GM23248 (cell line): ENCODE measurements at regions not wholly inside any gene's neighbourhood (a gene's known extent, or its start where the extent isn't known, plus 50 kb on each side); places are given as distances from the start of the nearest gene placed in this dataset.

Experiments
- DNase-seq: peaks from one replicate; pipeline ENCODE4 v3.0.0-alpha.2; 2015
- H2AFZ ChIP-seq: fragments of 200-600 bp; sonication (generic); 2 replicates; pipeline ENCODE4 v1.6.1; 2016; ENCODE audit warnings: antibody characterized with exemption
- H3F3A ChIP-seq: fragments of 200-600 bp; sonication (generic); 2 replicates; pipeline ENCODE4 v1.6.1; 2016; ENCODE audit warnings: mild to moderate bottlenecking, antibody characterized with exemption, mixed run types; ENCODE audit not compliant: insufficient read depth
- H3K27ac ChIP-seq: fragments of 200-600 bp; sonication (generic); 2 replicates; pipeline ENCODE4 v1.5.1; 2016; ENCODE audit warnings: mild to moderate bottlenecking
- H3K27me3 ChIP-seq: fragments of 200-600 bp; sonication (generic); replicated peaks from 2 replicates; pipeline ENCODE4 v1.6.1; 2016; ENCODE audit warnings: mild to moderate bottlenecking; ENCODE audit not compliant: insufficient read depth
- H3K36me3 ChIP-seq: fragments of 200-600 bp; sonication (generic); 2 replicates; pipeline ENCODE4 v1.6.1; 2016; ENCODE audit warnings: low read depth, mild to moderate bottlenecking
- H3K4me1 ChIP-seq: fragments of 200-600 bp; sonication (generic); 2 replicates; pipeline ENCODE4 v1.6.1; 2016; ENCODE audit warnings: mild to moderate bottlenecking; ENCODE audit not compliant: insufficient read depth
- H3K4me2 ChIP-seq: fragments of 200-600 bp; sonication (generic); one replicate; pipeline ENCODE4 v1.6.1; 2016; ENCODE audit warnings: mild to moderate bottlenecking; ENCODE audit not compliant: unreplicated experiment
- H3K4me3 ChIP-seq: fragments of 200-600 bp; sonication (generic); 2 replicates; pipeline ENCODE4 v1.5.1; 2016; ENCODE audit warnings: mild to moderate bottlenecking
- H3K79me2 ChIP-seq: fragments of 200-600 bp; sonication (generic); 2 replicates; pipeline ENCODE4 v1.6.1; 2016; ENCODE audit warnings: mild to moderate bottlenecking; ENCODE audit not compliant: insufficient read depth
- H3K9ac ChIP-seq: fragments of 200-600 bp; sonication (generic); 2 replicates; pipeline ENCODE4 v1.6.1; 2016; ENCODE audit warnings: mild to moderate bottlenecking
- H3K9me2 ChIP-seq: fragments of 200-600 bp; sonication (generic); 2 replicates; pipeline ENCODE4 v1.6.1; 2016; ENCODE audit warnings: mixed run types, mild to moderate bottlenecking, moderate library complexity; ENCODE audit not compliant: insufficient read depth
- H3K9me3 ChIP-seq: fragments of 200-600 bp; sonication (generic); one replicate; pipeline ENCODE4 v1.6.1; 2017; ENCODE audit warnings: low read depth
- H4K20me1 ChIP-seq: fragments of 200-600 bp; sonication (generic); 2 replicates; pipeline ENCODE4 v1.6.0; 2016; ENCODE audit not compliant: insufficient read depth
- EZH2 ChIP-seq: fragments of 200-600 bp; sonication (generic); IDR thresholded peaks from 2 replicates; pipeline ENCODE4 v1.6.1; 2018; ENCODE audit warnings: antibody characterized with exemption, mild to moderate bottlenecking; ENCODE audit not compliant: insufficient read depth, poor library complexity, severe bottlenecking
- EZH2phosphoT487 ChIP-seq: fragments of 200-600 bp; sonication (generic); IDR thresholded peaks from 2 replicates; pipeline ENCODE4 v1.6.1; 2018; ENCODE audit warnings: antibody characterized with exemption, moderate library complexity, mild to moderate bottlenecking, low read depth; ENCODE audit not compliant: insufficient read depth
- WGBS, 2 experiments: methylation state at CpG; one replicate each; pipeline ENCODE4 v1.1.6; 2015 to 2017; ENCODE audit warnings: low lambda C conversion rate in 2 of 2, low coverage in 1 of 2; ENCODE audit errors: missing lambda C conversion rate in 2 of 2; 5-methylcytosine and 5-hydroxymethylcytosine counted together
- in situ Hi-C: fragments of 300-500 bp; cut with MboI; formaldehyde crosslinking; loops from 2 replicates; pipeline ENCODE4 v1.15.0; 2020

DNA sequence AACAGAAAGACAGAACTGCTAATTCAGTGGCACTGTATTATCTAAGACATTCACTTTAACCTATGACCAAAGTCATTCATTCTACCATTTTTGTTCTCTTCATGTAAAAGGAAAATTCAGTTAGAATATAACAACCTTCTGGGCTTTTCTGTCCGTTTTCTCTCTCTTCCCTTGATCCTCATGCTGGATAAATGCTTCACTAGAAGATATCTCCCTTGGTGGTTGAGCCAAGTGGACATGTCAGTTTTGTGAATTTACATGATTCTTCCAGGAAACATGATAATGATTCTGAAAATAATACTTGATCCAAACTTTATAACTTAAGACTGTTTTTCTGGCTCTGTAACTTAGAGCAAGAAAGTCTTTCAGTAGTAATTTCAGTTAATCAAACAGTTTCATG, 1012.2 kb downstream of the SQOR start:
- no peak overlapping the region for H3K9ac ChIP-seq
- TF ChIP-seq EZH2phosphoT487, result no peak
- no peak for TF ChIP-seq EZH2
- H3K9me2 ChIP-seq, result no peaks in the 10 kb centered on the region
- H3K4me3 ChIP-seq, result no peak overlapping the region
- WGBS, 2 experiments, result 0% methylated on average over 1 of the region's 1 CpG
- no peak overlapping the region for H3K27ac ChIP-seq
- in situ Hi-C loops, result no loop called here
- H3K36me3 ChIP-seq, result no peaks in the 10 kb centered on the region
- no peaks in the 10 kb centered on the region for H3K27me3 ChIP-seq
- no peak overlapping the region for H2AFZ ChIP-seq
- no peaks in the 10 kb centered on the region for H3K9me3 ChIP-seq
- no peaks in the 10 kb centered on the region for H3F3A ChIP-seq
- no peaks in the 10 kb centered on the region for H4K20me1 ChIP-seq
- H3K4me2 ChIP-seq, result no peak overlapping the region
- no peak for DNase-seq
- H3K4me1 ChIP-seq, result no peaks in the 10 kb centered on the region
- no peaks in the 10 kb centered on the region for H3K79me2 ChIP-seq

- no peaks in the 10 kb centered on the region for H4K20me1 ChIP-seq
- H3K9me2 ChIP-seq, result no peaks in the 10 kb centered on the region
- no peak overlapping the region for H3K27ac ChIP-seq
- H3K79me2 ChIP-seq, result no peaks in the 10 kb centered on the region
- no peak overlapping the region for H3K4me2 ChIP-seq
- H3F3A ChIP-seq, result no peaks in the 10 kb centered on the region
- no peak overlapping the region for H3K4me3 ChIP-seq
- H3K9me3 ChIP-seq, result peaks cover 7% of the 10 kb centered on the region
- 18 to 21% methylated on average over 2 of the region's 2 CpGs for WGBS, 2 experiments
- no peak overlapping the region for H2AFZ ChIP-seq
- no peaks in the 10 kb centered on the region for H3K4me1 ChIP-seq
- DNase-seq, result no peak
- no peaks in the 10 kb centered on the region for H3K36me3 ChIP-seq
- no peak for TF ChIP-seq EZH2phosphoT487
- no peak for TF ChIP-seq EZH2
- H3K27me3 ChIP-seq, result no peaks in the 10 kb centered on the region
- no peak overlapping the region for H3K9ac ChIP-seq
- in situ Hi-C loops, result no loop called here
Observed at GRCh38 chr15:46652266-46652665, 1017.4 kb downstream of the SQOR start.

- H3K79me2 ChIP-seq, result no peaks in the 10 kb centered on the region
- WGBS, 2 experiments, result 3 to 4% methylated on average over 2 of the region's 2 CpGs
- no peak for TF ChIP-seq EZH2phosphoT487
- no peak for TF ChIP-seq EZH2
- H3K27me3 ChIP-seq, result no peaks in the 10 kb centered on the region
- in situ Hi-C loops, result no loop called here
- DNase-seq, result no peak
- no peak overlapping the region for H2AFZ ChIP-seq
- H3K9me3 ChIP-seq, result peaks cover 7% of the 10 kb centered on the region
- no peak overlapping the region for H3K27ac ChIP-seq
- no peaks in the 10 kb centered on the region for H3K36me3 ChIP-seq
- no peak overlapping the region for H3K4me2 ChIP-seq
- no peaks in the 10 kb centered on the region for H3K4me1 ChIP-seq
- H4K20me1 ChIP-seq, result no peaks in the 10 kb centered on the region
- H3K4me3 ChIP-seq, result no peak overlapping the region
- H3K9ac ChIP-seq, result no peak overlapping the region
- no peaks in the 10 kb centered on the region for H3F3A ChIP-seq
- no peaks in the 10 kb centered on the region for H3K9me2 ChIP-seq
Observed at GRCh38 chr15:46654993-46655392, 1020.2 kb downstream of the SQOR start.

DNA sequence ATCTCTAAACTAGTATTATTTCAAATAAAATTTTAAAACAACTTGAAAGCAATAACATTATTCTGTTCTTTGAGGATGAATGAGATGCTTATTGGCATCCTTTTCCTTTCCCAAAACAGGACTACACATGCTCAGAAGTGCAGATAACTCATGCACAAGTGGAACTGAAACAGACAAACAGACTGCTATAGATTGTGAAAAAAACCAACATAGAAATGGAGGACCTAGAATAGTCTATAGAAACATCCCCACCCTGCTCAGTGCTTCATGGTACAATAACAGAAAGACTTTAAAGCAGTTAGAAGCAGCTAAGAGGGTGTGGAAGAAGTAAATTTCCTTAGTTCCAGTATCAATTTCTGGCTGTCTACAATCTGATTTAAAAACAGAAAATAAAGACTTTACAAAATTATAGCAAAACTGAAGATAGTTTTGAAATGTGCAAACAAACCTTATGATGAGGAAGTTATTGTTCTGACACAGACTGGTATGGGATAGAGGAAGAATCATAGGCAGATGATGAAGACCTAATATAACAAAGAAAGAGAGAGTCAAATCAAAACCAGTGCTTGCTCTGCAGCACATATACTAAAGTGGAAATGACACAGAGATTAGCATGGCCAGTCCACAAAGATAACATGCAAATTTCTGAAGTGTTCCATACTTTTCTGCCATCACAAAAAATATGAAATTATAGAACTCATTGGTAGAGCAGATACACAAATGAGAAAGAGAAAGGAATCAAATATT, 1025.4 kb downstream of the SQOR start:
- TF ChIP-seq EZH2, result no peak
- TF ChIP-seq EZH2phosphoT487, result no peak
- no peaks in the 10 kb centered on the region for H3K27me3 ChIP-seq
- in situ Hi-C loops, result no loop called here
- no peak overlapping the region for H3K4me2 ChIP-seq
- H3K9me2 ChIP-seq, result no peaks in the 10 kb centered on the region
- H3K27ac ChIP-seq, result no peak overlapping the region
- H3K36me3 ChIP-seq, result no peaks in the 10 kb centered on the region
- DNase-seq, result no peak
- H4K20me1 ChIP-seq, result no peaks in the 10 kb centered on the region
- H2AFZ ChIP-seq, result no peak overlapping the region
- H3F3A ChIP-seq, result no peaks in the 10 kb centered on the region
- H3K9me3 ChIP-seq, result peaks cover 5% of the 10 kb centered on the region
- H3K4me1 ChIP-seq, result no peaks in the 10 kb centered on the region
- no peak overlapping the region for H3K9ac ChIP-seq
- H3K4me3 ChIP-seq, result no peak overlapping the region
- H3K79me2 ChIP-seq, result no peaks in the 10 kb centered on the region

GRCh38 chr15:46670258-46670657, 1035.4 kb downstream of the SQOR start:
- no peaks in the 10 kb centered on the region for H3K9me3 ChIP-seq
- in situ Hi-C loops, result no loop called here
- no peak overlapping the region for H3K27ac ChIP-seq
- no peaks in the 10 kb centered on the region for H3F3A ChIP-seq
- no peaks in the 10 kb centered on the region for H3K79me2 ChIP-seq
- no peak overlapping the region for H3K9ac ChIP-seq
- no peak overlapping the region for H3K4me2 ChIP-seq
- WGBS, 2 experiments, result 20% methylated on average over 2 of the region's 2 CpGs
- H4K20me1 ChIP-seq, result no peaks in the 10 kb centered on the region
- no peaks in the 10 kb centered on the region for H3K9me2 ChIP-seq
- no peaks in the 10 kb centered on the region for H3K36me3 ChIP-seq
- no peaks in the 10 kb centered on the region for H3K4me1 ChIP-seq
- H2AFZ ChIP-seq, result no peak overlapping the region
- TF ChIP-seq EZH2, result no peak
- no peak for TF ChIP-seq EZH2phosphoT487
- no peak overlapping the region for H3K4me3 ChIP-seq
- no peak for DNase-seq
- H3K27me3 ChIP-seq, result no peaks in the 10 kb centered on the region
